Esophagus muscularis mucosa (tissue), 3 donors: ENCODE measurements at regions not wholly inside any gene's neighbourhood (a gene's known extent, or its start where the extent isn't known, plus 50 kb on each side); places are given as distances from the start of the nearest gene placed in this dataset.

ENCODE experiments used
- CTCF ChIP-seq, 3 experiments: fragments of 200-600 bp in 2 of 3; fragments of 450-650 bp in 1 of 3; sonication (generic) in 2 of 3; IDR thresholded peaks; one replicate each; pipeline ENCODE4 v1.5.1; 2017 to 2019; ENCODE audit warnings: antibody characterized with exemption in 3 of 3, mild to moderate bottlenecking in 2 of 3, moderate library complexity in 1 of 3
- POLR2AphosphoS5 ChIP-seq, 2 donors: sonication (generic); formaldehyde crosslinking; IDR thresholded peaks; one replicate each; pipeline ENCODE4 v1.6.1; 2017; ENCODE audit warnings: antibody characterized with exemption in 2 of 2

- no peak for TF ChIP-seq CTCF (IDR thresholded peaks at IDR 0.05)
- no peak for TF ChIP-seq POLR2AphosphoS5 (IDR thresholded peaks at IDR 0.05)
These were observed 187.2 kb upstream of the CDH10 start for GRCh38 chr5:24831989-24832388.
